Loucy (cell line): ENCODE measurements at regions not wholly inside any gene's neighbourhood (a gene's known extent, or its start where the extent isn't known, plus 50 kb on each side); places are given as distances from the start of the nearest gene placed in this dataset.

Source experiments
- CTCF ChIP-seq: fragments of 200-600 bp; sonication (generic); conservative IDR thresholded peaks from 2 replicates; pipeline ENCODE4 v1.5.1; 2014; ENCODE audit warnings: mild to moderate bottlenecking, antibody characterized with exemption, low read length
- EZH2phosphoT487 ChIP-seq: fragments of 200-600 bp; IDR thresholded peaks from 2 replicates; pipeline ENCODE4 v1.6.1; 2018; ENCODE audit warnings: antibody characterized with exemption, mild to moderate bottlenecking, moderate library complexity, borderline replicate concordance

GRCh38 chr18:55753643-55754263 is 165.8 kb upstream of the TCF4 start:
- no peak for TF ChIP-seq CTCF
- no peak for TF ChIP-seq EZH2phosphoT487
